Endothelial cell of umbilical vein (primary cell): ENCODE measurements at regions not wholly inside any gene's neighbourhood (a gene's known extent, or its start where the extent isn't known, plus 50 kb on each side); places are given as distances from the start of the nearest gene placed in this dataset.

Experiments
- BruUV-seq: library from RNA; stranded (reverse); fragments of 400-500 nt; replicated peaks from 2 replicates; lab custom pipeline; 2021; lab: Mats Ljungman, UMichigan
- CTCF ChIA-PET: fragments of 300-600, 350-600 bp; sonication (Branson Sonifier 250); formaldehyde crosslinking; loops from one replicate; lab custom pipeline; 2021; ENCODE audit warnings: antibody characterized with exemption, inconsistent platforms; lab: Charles Lee
- POLR2A ChIA-PET: fragments of 300-600, 350-600 bp; sonication (Branson Sonifier 250); formaldehyde crosslinking; loops from one replicate; lab custom pipeline; 2021; ENCODE audit warnings: antibody characterized with exemption, inconsistent platforms; lab: Charles Lee
- DNase-seq: peaks from one replicate; pipeline ENCODE4 v3.0.0-alpha.2; 2011; ENCODE audit warnings: low read depth, low spot score
- FAIRE-seq: peaks from 2 replicates; lab custom pipeline; 2011; peaks lifted over from hg19 to GRCh38; lab: Jason Lieb, UNC
- H2AFZ ChIP-seq: 2 replicates; pipeline ENCODE4 v1.6.0; 2012; ENCODE audit warnings: low read depth, low read length, control low read depth, inconsistent platforms
- H3K27ac ChIP-seq: 2 replicates; pipeline ENCODE4 v1.5.1; 2011; ENCODE audit warnings: low read depth, mild to moderate bottlenecking, control low read depth, low read length, moderate library complexity; ENCODE audit not compliant: insufficient read depth
- H3K27me3 ChIP-seq, 2 experiments: 2 replicates each; pipeline versions ENCODE4 v1.6.0 to v1.6.1; 2011; ENCODE audit warnings: low read length in 2 of 2, mixed read lengths in 1 of 2; ENCODE audit not compliant: control insufficient read depth in 2 of 2, insufficient read depth in 2 of 2
- H3K36me3 ChIP-seq, 2 experiments: 2 replicates in 1 of 2; 3 replicates in 1 of 2; pipeline ENCODE4 v1.5.1; 2011; ENCODE audit warnings: low read length in 2 of 2, mild to moderate bottlenecking in 1 of 2, moderate library complexity in 1 of 2; ENCODE audit not compliant: control insufficient read depth in 2 of 2, insufficient read depth in 2 of 2; ENCODE audit errors: extremely low read depth in 1 of 2
- H3K4me1 ChIP-seq: 3 replicates; pipeline ENCODE4 v1.5.1; 2011; ENCODE audit warnings: mild to moderate bottlenecking, low read length; ENCODE audit not compliant: control insufficient read depth, insufficient read depth; ENCODE audit errors: extremely low read depth
- H3K4me2 ChIP-seq: 2 replicates; pipeline ENCODE4 v1.6.1; 2011; ENCODE audit warnings: low read length, control low read depth, mixed read lengths; ENCODE audit not compliant: insufficient read depth
- H3K4me3 ChIP-seq, 3 experiments: fragments of 200-600 bp in 1 of 3; sonication (generic), shearing (Covaris generic) in 1 of 3; replicated peaks in 1 of 3; 2 replicates each; pipeline ENCODE4 v1.5.1; 2011 to 2016; ENCODE audit warnings: control low read depth in 3 of 3, low read length in 3 of 3, mild to moderate bottlenecking in 2 of 3, inconsistent platforms in 1 of 3, low read depth in 1 of 3, moderate library complexity in 1 of 3; ENCODE audit not compliant: insufficient read depth in 1 of 3
- H3K79me2 ChIP-seq: 2 replicates; pipeline ENCODE4 v1.6.0; 2012; ENCODE audit warnings: low read length, inconsistent platforms; ENCODE audit not compliant: control insufficient read depth, insufficient read depth
- H3K9ac ChIP-seq: replicated peaks from 2 replicates; pipeline ENCODE3; 2011; ENCODE audit warnings: low read length, control low read depth; ENCODE audit not compliant: insufficient read depth; ENCODE audit errors: extremely low read depth
- H3K9me1 ChIP-seq: replicated peaks from 3 replicates; pipeline ENCODE4 v1.6.0; 2011; ENCODE audit warnings: mild to moderate bottlenecking, low read length; ENCODE audit not compliant: control insufficient read depth, insufficient read depth; ENCODE audit errors: extremely low read depth
- H3K9me3 ChIP-seq: replicated peaks from 2 replicates; pipeline ENCODE4 v1.5.1; 2012; ENCODE audit warnings: low read length, inconsistent platforms; ENCODE audit not compliant: control insufficient read depth, insufficient read depth
- H4K20me1 ChIP-seq: replicated peaks from 2 replicates; pipeline ENCODE3; 2011; ENCODE audit warnings: mild to moderate bottlenecking, low read length; ENCODE audit not compliant: control insufficient read depth, insufficient read depth; ENCODE audit errors: extremely low read depth
- EZH2 ChIP-seq: IDR thresholded peaks from 2 replicates; pipeline ENCODE4 v1.6.1; 2012; ENCODE audit warnings: borderline replicate concordance, low read depth, mild to moderate bottlenecking, moderate library complexity, low read length, inconsistent platforms; ENCODE audit not compliant: severe bottlenecking
- FOS ChIP-seq: IDR thresholded peaks from 2 replicates; pipeline ENCODE4 v1.6.1; 2011; ENCODE audit warnings: mild to moderate bottlenecking, low read length, moderate library complexity, borderline replicate concordance; ENCODE audit not compliant: insufficient read depth
- GATA2 ChIP-seq: IDR thresholded peaks from 2 replicates; pipeline ENCODE4 v1.7.0; 2011; ENCODE audit warnings: low read depth, mild to moderate bottlenecking, moderate library complexity, mixed read lengths, low read length; ENCODE audit not compliant: insufficient read length, insufficient read depth
- JUN ChIP-seq: IDR thresholded peaks from 2 replicates; pipeline ENCODE4 v1.6.1; 2011; ENCODE audit warnings: borderline replicate concordance, low read depth; ENCODE audit not compliant: insufficient read length, insufficient read depth
- MAX ChIP-seq: IDR thresholded peaks from 2 replicates; pipeline ENCODE4 v1.6.1; 2011; ENCODE audit not compliant: insufficient read depth, insufficient read length
- MYC ChIP-seq: IDR thresholded peaks from one replicate; pipeline ENCODE4 v1.6.1; 2011; ENCODE audit warnings: mild to moderate bottlenecking, low read depth, low read length
- POLR2A ChIP-seq: IDR thresholded peaks from 2 replicates; pipeline ENCODE4 v1.6.1; 2012; ENCODE audit warnings: low read depth, mild to moderate bottlenecking, control low read depth, low read length
- POLR2AphosphoS5 ChIP-seq: IDR thresholded peaks from 2 replicates; pipeline ENCODE4 v1.6.1; 2012; ENCODE audit warnings: low read depth, mild to moderate bottlenecking, control low read depth, low read length, moderate library complexity; ENCODE audit not compliant: insufficient read depth
- dilution Hi-C: fragments of 300-500 bp; cut with MboI; formaldehyde crosslinking; loops from one replicate; pipeline ENCODE4 v1.15.0; 2019; ENCODE audit warnings: low sequenced_read_pairs; ENCODE audit not compliant: extremely low pct_ligation_motif_present
- intact Hi-C: fragments of 100-400 bp; cut with micrococcal nuclease; formaldehyde crosslinking; loops from one replicate; pipeline ENCODE4 v1.10.0; 2022
- TF ChIP-seq, protein P1 (sequence below), 2 donors: IDR thresholded peaks; 1 replicate in 1 of 2; 2 replicates in 1 of 2; pipeline ENCODE4 v1.5.1; 2011; ENCODE audit warnings: low read length in 2 of 2, mild to moderate bottlenecking in 2 of 2, moderate library complexity in 2 of 2, control low read depth in 1 of 2, inconsistent platforms in 1 of 2, low read depth in 1 of 2; ENCODE audit not compliant: insufficient read depth in 1 of 2; ENCODE audit errors: extremely low read depth in 1 of 2

GRCh38 chr3:74214286-74214685 is 400.2 kb downstream of the CNTN3 start:
- no peak overlapping the region for H3K4me2 ChIP-seq
- TF ChIP-seq, protein P1, sequence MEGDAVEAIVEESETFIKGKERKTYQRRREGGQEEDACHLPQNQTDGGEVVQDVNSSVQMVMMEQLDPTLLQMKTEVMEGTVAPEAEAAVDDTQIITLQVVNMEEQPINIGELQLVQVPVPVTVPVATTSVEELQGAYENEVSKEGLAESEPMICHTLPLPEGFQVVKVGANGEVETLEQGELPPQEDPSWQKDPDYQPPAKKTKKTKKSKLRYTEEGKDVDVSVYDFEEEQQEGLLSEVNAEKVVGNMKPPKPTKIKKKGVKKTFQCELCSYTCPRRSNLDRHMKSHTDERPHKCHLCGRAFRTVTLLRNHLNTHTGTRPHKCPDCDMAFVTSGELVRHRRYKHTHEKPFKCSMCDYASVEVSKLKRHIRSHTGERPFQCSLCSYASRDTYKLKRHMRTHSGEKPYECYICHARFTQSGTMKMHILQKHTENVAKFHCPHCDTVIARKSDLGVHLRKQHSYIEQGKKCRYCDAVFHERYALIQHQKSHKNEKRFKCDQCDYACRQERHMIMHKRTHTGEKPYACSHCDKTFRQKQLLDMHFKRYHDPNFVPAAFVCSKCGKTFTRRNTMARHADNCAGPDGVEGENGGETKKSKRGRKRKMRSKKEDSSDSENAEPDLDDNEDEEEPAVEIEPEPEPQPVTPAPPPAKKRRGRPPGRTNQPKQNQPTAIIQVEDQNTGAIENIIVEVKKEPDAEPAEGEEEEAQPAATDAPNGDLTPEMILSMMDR (IDR thresholded peaks at IDR 0.05; ENCODE audit: extremely low read depth in 1 of 2, insufficient read depth in 1 of 2, low read depth in 1 of 2, low read length in 2 of 2), result no peak
- TF ChIP-seq JUN, result no peak
- no peak for TF ChIP-seq MAX
- TF ChIP-seq FOS, result no peak
- TF ChIP-seq MYC, result no peak
- no peak for TF ChIP-seq GATA2
- H3K9me1 ChIP-seq, result no peaks in the 10 kb centered on the region
- H3K36me3 ChIP-seq, result no peaks in the 10 kb centered on the region
- no peaks in the 10 kb centered on the region for H3K4me1 ChIP-seq
- H3K9ac ChIP-seq, result no peak overlapping the region
- no peak overlapping the region for H3K27ac ChIP-seq
- DNase-seq, result no peak
- intact Hi-C loops (no loop called here), dilution Hi-C loops (no loop called here)
- H2AFZ ChIP-seq, result no peak overlapping the region
- no peak overlapping the region for H3K4me3 ChIP-seq
- H3K9me3 ChIP-seq, result peaks cover 4% of the 10 kb centered on the region
- no peaks in the 10 kb centered on the region for H4K20me1 ChIP-seq
- POLR2A ChIA-PET, result no interaction called here
- no peak for FAIRE-seq
- no peaks in the 10 kb centered on the region for H3K27me3 ChIP-seq
- BruUV-seq, result no TSS peak
- CTCF ChIA-PET, result no interaction called here
- H3K79me2 ChIP-seq, result no peaks in the 10 kb centered on the region

DNA sequence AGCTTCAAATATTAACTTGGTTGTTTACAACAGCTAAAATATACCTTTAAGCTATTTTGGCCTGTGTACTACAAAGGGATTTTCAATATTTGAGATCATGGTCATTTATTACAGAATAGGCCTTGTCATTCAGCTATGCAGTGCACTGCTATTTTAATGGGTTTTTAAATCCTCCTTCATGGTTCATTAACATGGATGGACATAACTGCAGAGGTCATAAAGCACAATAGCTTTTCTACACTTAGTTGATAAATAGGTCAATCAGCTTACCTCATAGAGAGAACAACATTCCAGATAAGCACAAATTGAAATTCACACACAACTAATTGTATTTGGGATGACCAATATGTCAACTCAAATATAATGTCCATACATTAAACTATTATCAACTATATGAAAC is 403.7 kb downstream of the CNTN3 start:
- TF ChIP-seq POLR2A (no peak), EZH2 (no peak), GATA2 (no peak), MYC (no peak), JUN (no peak), POLR2AphosphoS5 (no peak)
- TF ChIP-seq, protein P1 (IDR thresholded peaks at IDR 0.05; ENCODE audit: extremely low read depth in 1 of 2, insufficient read depth in 1 of 2, low read depth in 1 of 2, low read length in 2 of 2), result no peak
- Histone ChIP-seq H3K9me3 (peaks cover 4% of the 10 kb centered on the region), H3K36me3 (no peaks in the 10 kb centered on the region), H3K27me3 (no peaks in the 10 kb centered on the region), H3K9me1 (no peaks in the 10 kb centered on the region), H4K20me1 (no peaks in the 10 kb centered on the region), H2AFZ (no peak overlapping the region), H3K4me3 (no peak overlapping the region), H3K4me2 (no peak overlapping the region), H3K79me2 (no peaks in the 10 kb centered on the region), H3K27ac (no peak overlapping the region), H3K4me1 (no peaks in the 10 kb centered on the region), H3K9ac (no peak overlapping the region)
- CTCF ChIA-PET, result no interaction called here
- POLR2A ChIA-PET, result no interaction called here
- intact Hi-C loops (no loop called here), dilution Hi-C loops (no loop called here)
- FAIRE-seq (no peak), DNase-seq (no peak)
- BruUV-seq, result no TSS peak
